ENCODE measurements at regions not wholly inside any gene's neighbourhood (a gene's known extent, or its start where the extent isn't known, plus 50 kb on each side); places are given as distances from the start of the nearest gene placed in this dataset.

- intact Hi-C loops (cut with DNase I; ENCODE audit: low total_unique reads), result no loop called here
- no peak overlapping the region for H3K4me3 ChIP-seq
- H3K27ac ChIP-seq, result no peak overlapping the region
These were observed 265.1 kb upstream of the MAP3K1 start for GRCh38 chr5:56550227-56550626.

DNA sequence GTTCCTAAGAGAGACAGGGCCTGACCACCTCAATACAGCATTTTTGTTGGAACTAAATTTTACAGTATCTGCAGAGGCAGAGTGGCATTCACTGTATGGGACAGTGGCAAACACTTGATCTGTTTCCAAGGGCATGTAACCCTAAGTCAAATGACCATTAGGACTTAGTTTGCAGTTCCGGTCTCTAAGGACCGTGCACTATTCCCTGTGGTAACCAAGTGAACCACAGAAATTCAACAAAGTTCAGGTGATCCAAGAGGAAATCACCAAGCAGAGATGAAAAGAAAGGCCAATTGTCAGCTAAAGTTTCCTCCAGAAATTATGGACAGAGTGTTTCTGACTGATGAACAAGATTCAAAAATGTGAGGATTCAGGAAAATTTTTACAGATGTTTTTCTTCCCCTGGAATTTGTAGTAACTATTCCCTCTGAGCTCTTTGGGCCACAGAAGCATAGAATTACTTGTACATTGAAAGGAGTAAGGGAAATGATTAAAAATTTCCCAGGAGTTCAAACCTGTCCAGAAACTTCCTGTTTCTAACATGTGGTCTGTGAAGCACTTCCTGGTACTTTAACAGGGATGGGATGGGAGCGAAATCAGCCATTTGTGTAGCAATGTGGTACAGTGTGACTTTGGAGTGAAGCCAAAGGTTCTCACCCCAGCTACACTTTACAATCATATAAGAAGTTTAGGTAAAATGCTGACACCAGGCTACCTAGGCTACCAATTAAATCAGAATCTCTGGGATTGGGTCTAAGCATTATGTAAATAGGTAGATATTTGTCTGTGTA, 266.1 kb upstream of the MAP3K1 start:
- no peaks in the 10 kb centered on the region for H3K27me3 ChIP-seq
- no peak overlapping the region for H3K27ac ChIP-seq
- peaks cover 0 to 24% (median 14%) of the 10 kb centered on the region in 4 donors for H3K4me1 ChIP-seq
- no peak overlapping the region for H3K4me3 ChIP-seq
- H3K36me3 ChIP-seq, result no peaks in the 10 kb centered on the region
- no peak for DNase-seq
- TF ChIP-seq, protein P1, sequence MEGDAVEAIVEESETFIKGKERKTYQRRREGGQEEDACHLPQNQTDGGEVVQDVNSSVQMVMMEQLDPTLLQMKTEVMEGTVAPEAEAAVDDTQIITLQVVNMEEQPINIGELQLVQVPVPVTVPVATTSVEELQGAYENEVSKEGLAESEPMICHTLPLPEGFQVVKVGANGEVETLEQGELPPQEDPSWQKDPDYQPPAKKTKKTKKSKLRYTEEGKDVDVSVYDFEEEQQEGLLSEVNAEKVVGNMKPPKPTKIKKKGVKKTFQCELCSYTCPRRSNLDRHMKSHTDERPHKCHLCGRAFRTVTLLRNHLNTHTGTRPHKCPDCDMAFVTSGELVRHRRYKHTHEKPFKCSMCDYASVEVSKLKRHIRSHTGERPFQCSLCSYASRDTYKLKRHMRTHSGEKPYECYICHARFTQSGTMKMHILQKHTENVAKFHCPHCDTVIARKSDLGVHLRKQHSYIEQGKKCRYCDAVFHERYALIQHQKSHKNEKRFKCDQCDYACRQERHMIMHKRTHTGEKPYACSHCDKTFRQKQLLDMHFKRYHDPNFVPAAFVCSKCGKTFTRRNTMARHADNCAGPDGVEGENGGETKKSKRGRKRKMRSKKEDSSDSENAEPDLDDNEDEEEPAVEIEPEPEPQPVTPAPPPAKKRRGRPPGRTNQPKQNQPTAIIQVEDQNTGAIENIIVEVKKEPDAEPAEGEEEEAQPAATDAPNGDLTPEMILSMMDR (IDR thresholded peaks at IDR 0.05), result no peak
- no peaks in the 10 kb centered on the region for H3K9me3 ChIP-seq
- intact Hi-C loops (cut with DNase I; ENCODE audit: low total_unique reads), result no loop called here

More at GRCh38 chr5:56550227-56550626, 265.1 kb upstream of the MAP3K1 start:
- no peaks in the 10 kb centered on the region for H3K36me3 ChIP-seq
- peak in 1 of 2 donors; percentile 37 for DNase-seq
- TF ChIP-seq, protein P1 (IDR thresholded peaks at IDR 0.05), result no peak
- no peaks in the 10 kb centered on the region for H3K27me3 ChIP-seq
- peaks cover 0 to 24% (median 14%) of the 10 kb centered on the region in 4 donors for H3K4me1 ChIP-seq
- no peaks in the 10 kb centered on the region for H3K9me3 ChIP-seq

- Histone ChIP-seq H3K4me1 (peaks cover 0 to 6% (median 0%) of the 10 kb centered on the region in 4 donors), H3K27ac (no peak overlapping the region), H3K4me3 (no peak overlapping the region), H3K36me3 (no peaks in the 10 kb centered on the region), H3K9me3 (no peaks in the 10 kb centered on the region), H3K27me3 (no peaks in the 10 kb centered on the region)
- TF ChIP-seq, protein P1 (IDR thresholded peaks at IDR 0.05), result no peak
- intact Hi-C loops (cut with DNase I; ENCODE audit: low total_unique reads), result no loop called here
- no peak for DNase-seq
These were observed 270.3 kb upstream of the MAP3K1 start for GRCh38 chr5:56545016-56545415.

GRCh38 chr5:56543441-56544388, 271.6 kb upstream of the MAP3K1 start:
- Histone ChIP-seq H3K27me3 (no peaks in the 10 kb centered on the region), H3K4me3 (no peak overlapping the region)

DNA sequence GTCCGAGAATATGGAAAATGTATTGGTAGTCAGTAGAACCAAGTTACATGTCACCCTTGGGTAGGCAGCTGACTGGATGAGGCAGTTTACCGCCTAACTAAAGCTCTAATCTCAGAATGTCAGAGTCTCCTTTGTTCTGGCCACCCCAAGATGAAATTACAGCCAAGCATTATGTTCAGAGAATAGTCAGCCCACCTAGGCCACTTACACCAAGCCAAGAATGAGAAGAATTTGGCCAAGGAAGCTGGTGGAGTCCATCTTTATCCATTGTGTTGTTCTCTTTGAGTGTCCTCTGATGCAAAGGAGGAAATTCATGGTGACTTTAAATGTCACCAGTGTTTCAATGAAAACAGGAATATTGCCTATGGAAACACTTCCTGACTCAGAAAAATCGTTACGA, 275.1 kb upstream of the MAP3K1 start:
- TF ChIP-seq, protein P1 (IDR thresholded peaks at IDR 0.05), result no peak
- intact Hi-C loops (cut with DNase I; ENCODE audit: low total_unique reads), result no loop called here
- no peaks in the 10 kb centered on the region for H3K4me1 ChIP-seq
- no peak for DNase-seq
- no peak overlapping the region for H3K4me3 ChIP-seq
- H3K36me3 ChIP-seq, result no peaks in the 10 kb centered on the region
- H3K27ac ChIP-seq, result no peak overlapping the region
- no peaks in the 10 kb centered on the region for H3K27me3 ChIP-seq
- H3K9me3 ChIP-seq, result no peaks in the 10 kb centered on the region

More at GRCh38 chr5:56543441-56544388, 271.6 kb upstream of the MAP3K1 start:
- no peak for DNase-seq
- Histone ChIP-seq H3K9me3 (no peaks in the 10 kb centered on the region), H3K4me1 (no peaks in the 10 kb centered on the region), H3K27ac (no peak overlapping the region), H3K36me3 (no peaks in the 10 kb centered on the region)
- TF ChIP-seq, protein P1 (IDR thresholded peaks at IDR 0.05), result no peak
- intact Hi-C loops (cut with DNase I; ENCODE audit: low total_unique reads), result no loop called here

Data from tibial artery (tissue), 4 donors.